ENCODE measurements at regions not wholly inside any gene's neighbourhood (a gene's known extent, or its start where the extent isn't known, plus 50 kb on each side); places are given as distances from the start of the nearest gene placed in this dataset.

DNA sequence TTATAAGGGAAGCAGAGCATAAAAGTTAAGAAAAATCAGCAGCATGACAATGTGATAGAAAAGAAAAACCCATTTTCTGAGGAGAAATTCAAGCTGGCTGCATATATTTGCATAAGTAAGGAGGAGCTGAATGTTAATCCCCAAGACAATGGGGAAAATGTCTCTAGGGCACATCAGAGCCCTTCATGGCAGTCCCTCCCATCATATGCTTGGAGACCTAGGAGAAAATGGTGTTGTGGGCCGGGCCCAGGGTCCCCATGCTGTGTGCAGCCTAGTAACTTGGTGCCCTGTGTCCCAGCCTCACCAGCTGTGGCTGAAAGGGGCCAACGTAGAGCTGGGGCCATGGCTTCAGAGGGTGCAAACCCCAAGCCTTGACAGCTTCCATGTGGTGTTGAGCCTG, 100.6 kb upstream of the PLPPR4 start:
- Histone ChIP-seq H3K4me3 (ENCODE audit: low read depth, low read length) (no peak overlapping the region), H3K27me3 (replicated peaks; ENCODE audit: control insufficient read depth, insufficient read depth, low read length) (no peaks in the 10 kb centered on the region), H3K9me3 (no peaks in the 10 kb centered on the region), H3K36me3 (ENCODE audit: control insufficient read depth, insufficient read depth, low read length) (no peaks in the 10 kb centered on the region), H3K4me1 (no peaks in the 10 kb centered on the region)
- TF ChIP-seq, protein P1, sequence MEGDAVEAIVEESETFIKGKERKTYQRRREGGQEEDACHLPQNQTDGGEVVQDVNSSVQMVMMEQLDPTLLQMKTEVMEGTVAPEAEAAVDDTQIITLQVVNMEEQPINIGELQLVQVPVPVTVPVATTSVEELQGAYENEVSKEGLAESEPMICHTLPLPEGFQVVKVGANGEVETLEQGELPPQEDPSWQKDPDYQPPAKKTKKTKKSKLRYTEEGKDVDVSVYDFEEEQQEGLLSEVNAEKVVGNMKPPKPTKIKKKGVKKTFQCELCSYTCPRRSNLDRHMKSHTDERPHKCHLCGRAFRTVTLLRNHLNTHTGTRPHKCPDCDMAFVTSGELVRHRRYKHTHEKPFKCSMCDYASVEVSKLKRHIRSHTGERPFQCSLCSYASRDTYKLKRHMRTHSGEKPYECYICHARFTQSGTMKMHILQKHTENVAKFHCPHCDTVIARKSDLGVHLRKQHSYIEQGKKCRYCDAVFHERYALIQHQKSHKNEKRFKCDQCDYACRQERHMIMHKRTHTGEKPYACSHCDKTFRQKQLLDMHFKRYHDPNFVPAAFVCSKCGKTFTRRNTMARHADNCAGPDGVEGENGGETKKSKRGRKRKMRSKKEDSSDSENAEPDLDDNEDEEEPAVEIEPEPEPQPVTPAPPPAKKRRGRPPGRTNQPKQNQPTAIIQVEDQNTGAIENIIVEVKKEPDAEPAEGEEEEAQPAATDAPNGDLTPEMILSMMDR (IDR thresholded peaks at IDR 0.05; ENCODE audit: insufficient read depth in 1 of 2, low read depth in 1 of 2, low read length in 1 of 2, severe bottlenecking in 1 of 2, unreplicated experiment in 1 of 2), result no peak
- no TSS peak for BruUV-seq (replicated peaks)
- CTCF ChIA-PET, result no interaction called here
- Mint-ChIP-seq H3K4me3 (ENCODE audit: unreplicated experiment) (no peak overlapping the region), H3K27ac (ENCODE audit: unreplicated experiment) (no peak overlapping the region), H3K27me3 (ENCODE audit: insufficient read depth, unreplicated experiment) (peaks cover 3% of the 10 kb centered on the region), H3K4me1 (ENCODE audit: low read depth, unreplicated experiment) (no peaks in the 10 kb centered on the region), H3K9me3 (ENCODE audit: unreplicated experiment) (no peaks in the 10 kb centered on the region), H3K36me3 (ENCODE audit: insufficient read depth, unreplicated experiment) (no peaks in the 10 kb centered on the region)
- intact Hi-C loops (cut with micrococcal nuclease; ENCODE audit: unreplicated experiment), result no loop called here
- DNase-seq, result no peak
- POLR2A ChIA-PET, result no interaction called here

DNA sequence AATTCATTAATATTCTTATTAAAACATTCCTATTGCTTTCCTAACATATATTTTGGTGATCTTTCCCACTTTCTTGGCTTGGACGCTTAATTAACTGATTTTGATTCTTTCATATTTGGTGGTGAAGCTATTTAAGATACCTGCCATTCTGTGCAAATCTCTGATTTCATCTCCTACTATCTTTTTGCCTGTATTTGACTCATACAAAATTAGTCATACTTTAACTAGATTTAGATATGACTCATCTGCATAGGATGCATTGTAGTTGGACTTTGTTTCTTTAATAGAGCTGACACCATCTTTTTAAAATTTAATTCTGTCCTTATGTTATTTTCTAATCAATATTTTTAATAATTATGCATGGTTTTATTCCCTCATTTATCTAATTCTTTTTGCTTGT, 93.8 kb upstream of the PLPPR4 start:
- no peaks in the 10 kb centered on the region for H3K36me3 ChIP-seq (ENCODE audit: control insufficient read depth, insufficient read depth, low read length)
- H3K27me3 Mint-ChIP-seq (ENCODE audit: insufficient read depth, unreplicated experiment), result no peaks in the 10 kb centered on the region
- no peak overlapping the region for H3K27ac Mint-ChIP-seq (ENCODE audit: unreplicated experiment)
- no TSS peak for BruUV-seq (replicated peaks)
- CTCF ChIA-PET, result no interaction called here
- no peak overlapping the region for H3K4me3 ChIP-seq (ENCODE audit: low read depth, low read length)
- DNase-seq, result no peak
- intact Hi-C loops (cut with micrococcal nuclease; ENCODE audit: unreplicated experiment), result loop anchor here (10.0 kb wide), 1 partner anchor 376 kb away; no protein-coding TSS in a partner anchor
- H3K9me3 ChIP-seq, result no peaks in the 10 kb centered on the region
- H3K36me3 Mint-ChIP-seq (ENCODE audit: insufficient read depth, unreplicated experiment), result no peaks in the 10 kb centered on the region
- no peaks in the 10 kb centered on the region for H3K27me3 ChIP-seq (replicated peaks; ENCODE audit: control insufficient read depth, insufficient read depth, low read length)
- peaks cover 13% of the 10 kb centered on the region for H3K4me1 Mint-ChIP-seq (ENCODE audit: low read depth, unreplicated experiment)
- peak overlapping the region; percentile 37 for H3K4me3 Mint-ChIP-seq (ENCODE audit: unreplicated experiment)
- no peaks in the 10 kb centered on the region for H3K9me3 Mint-ChIP-seq (ENCODE audit: unreplicated experiment)
- POLR2A ChIA-PET, result no interaction called here
- TF ChIP-seq, protein P1 (IDR thresholded peaks at IDR 0.05; ENCODE audit: insufficient read depth in 1 of 2, low read depth in 1 of 2, low read length in 1 of 2, severe bottlenecking in 1 of 2, unreplicated experiment in 1 of 2), result no peak
- peaks cover 9% of the 10 kb centered on the region; the same call in 1 of the 2 replicates for H3K4me1 ChIP-seq

DNA sequence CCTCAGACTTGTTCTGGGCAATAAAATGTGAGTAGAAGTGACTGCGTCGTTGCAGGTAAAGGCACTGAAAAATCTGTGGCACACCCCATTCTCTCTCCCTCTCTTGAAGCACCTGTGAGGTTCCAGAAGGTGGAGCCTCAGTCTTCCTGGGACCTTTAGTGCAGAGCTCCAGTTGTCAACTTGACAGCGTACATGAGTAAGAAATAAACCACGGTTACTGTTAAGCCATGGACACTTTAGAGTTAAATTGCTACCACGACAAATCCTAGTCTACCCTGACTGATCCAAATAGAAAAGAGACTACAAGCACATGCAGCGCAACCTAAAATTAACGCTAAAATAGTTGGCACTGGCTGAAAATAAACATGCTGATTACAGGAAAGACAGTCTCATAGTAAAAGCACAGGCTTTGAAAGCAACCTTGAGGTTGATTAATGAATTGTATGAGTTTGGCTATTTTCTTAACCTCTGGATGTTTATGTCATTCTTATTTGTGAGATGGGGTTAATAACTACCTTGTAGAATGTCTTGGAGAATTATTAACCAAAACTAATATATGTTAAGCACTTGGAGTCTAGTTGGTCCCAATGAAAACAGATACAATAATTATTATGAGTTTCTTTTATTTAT, 93.0 kb upstream of the PLPPR4 start:
- Histone ChIP-seq H3K36me3 (ENCODE audit: control insufficient read depth, insufficient read depth, low read length) (no peaks in the 10 kb centered on the region), H3K4me3 (ENCODE audit: low read depth, low read length) (no peak overlapping the region), H3K9me3 (no peaks in the 10 kb centered on the region), H3K4me1 (peaks cover 9% of the 10 kb centered on the region; the same call in 1 of the 2 replicates), H3K27me3 (replicated peaks; ENCODE audit: control insufficient read depth, insufficient read depth, low read length) (no peaks in the 10 kb centered on the region)
- peak in 1 of 2 experiments; percentile 34 for DNase-seq
- peak overlapping the region; percentile 37 for H3K4me3 Mint-ChIP-seq (ENCODE audit: unreplicated experiment)
- H3K9me3 Mint-ChIP-seq (ENCODE audit: unreplicated experiment), result no peaks in the 10 kb centered on the region
- peaks cover 13% of the 10 kb centered on the region for H3K4me1 Mint-ChIP-seq (ENCODE audit: low read depth, unreplicated experiment)
- TF ChIP-seq, protein P1 (IDR thresholded peaks at IDR 0.05; ENCODE audit: insufficient read depth in 1 of 2, low read depth in 1 of 2, low read length in 1 of 2, severe bottlenecking in 1 of 2, unreplicated experiment in 1 of 2), result peak in 1 of 2 experiments; percentile 4
- no peak overlapping the region for H3K27ac Mint-ChIP-seq (ENCODE audit: unreplicated experiment)
- no peaks in the 10 kb centered on the region for H3K27me3 Mint-ChIP-seq (ENCODE audit: insufficient read depth, unreplicated experiment)
- intact Hi-C loops (cut with micrococcal nuclease; ENCODE audit: unreplicated experiment), result loop anchor here (10.0 kb wide), 1 partner anchor 376 kb away; no protein-coding TSS in a partner anchor
- ChIA-PET CTCF (no interaction called here), POLR2A (no interaction called here)
- BruUV-seq (replicated peaks), result no TSS peak
- H3K36me3 Mint-ChIP-seq (ENCODE audit: insufficient read depth, unreplicated experiment), result no peaks in the 10 kb centered on the region

All from Caco-2 (cell line).